H1 (cell line): ENCODE measurements at regions not wholly inside any gene's neighbourhood (a gene's known extent, or its start where the extent isn't known, plus 50 kb on each side); places are given as distances from the start of the nearest gene placed in this dataset.

ENCODE experiments used
- CTCF ChIA-PET: fragments of 300-600 bp; sonication (Branson Sonifier 250); formaldehyde crosslinking; loops from one replicate; lab custom pipeline; 2021; ENCODE audit not compliant: partially characterized antibody; lab: Charles Lee
- POLR2A ChIA-PET: fragments of 300-600 bp; sonication (Branson Sonifier 250); formaldehyde crosslinking; loops from one replicate; lab custom pipeline; 2021; ENCODE audit warnings: inconsistent platforms; ENCODE audit not compliant: partially characterized antibody; lab: Charles Lee
- DNase-seq, 2 experiments: peaks; one replicate each; pipeline versions ENCODE4 v3.0.0 to v3.0.0-alpha.2; 2010 to 2022; ENCODE audit warnings: low spot score in 2 of 2, low read depth in 1 of 2, mixed read lengths in 1 of 2
- FAIRE-seq: peaks from 2 replicates; lab custom pipeline; 2011; peaks lifted over from hg19 to GRCh38; lab: Jason Lieb, UNC
- H2AFZ ChIP-seq: 2 replicates; pipeline ENCODE4 v1.8.1; 2012; ENCODE audit warnings: low read length, inconsistent platforms
- H2AK5ac ChIP-seq: 2 replicates; pipeline ENCODE4 v1.6.1; 2013; ENCODE audit warnings: low read depth, low read length
- H2BK120ac ChIP-seq: replicated peaks from 2 replicates; pipeline ENCODE3; 2013; ENCODE audit warnings: low read depth, low read length, inconsistent platforms
- H2BK12ac ChIP-seq: 2 replicates; pipeline ENCODE4 v1.6.1; 2013; ENCODE audit warnings: low read depth, low read length
- H2BK15ac ChIP-seq: 2 replicates; pipeline ENCODE4 v1.6.1; 2013; ENCODE audit warnings: low read length
- H2BK20ac ChIP-seq: 2 replicates; pipeline ENCODE4 v1.6.1; 2013; ENCODE audit warnings: low read length
- H2BK5ac ChIP-seq: 2 replicates; pipeline ENCODE4 v1.6.1; 2013; ENCODE audit warnings: low read depth, low read length
- H3K14ac ChIP-seq: 2 replicates; pipeline ENCODE4 v1.6.1; 2013; ENCODE audit warnings: inconsistent platforms; ENCODE audit not compliant: insufficient read length
- H3K18ac ChIP-seq: 2 replicates; pipeline ENCODE4 v1.6.1; 2013; ENCODE audit warnings: low read length; ENCODE audit errors: extremely low read depth
- H3K23ac ChIP-seq: 2 replicates; pipeline ENCODE4 v1.6.1; 2013; ENCODE audit warnings: inconsistent platforms; ENCODE audit not compliant: insufficient read length
- H3K23me2 ChIP-seq: 2 replicates; pipeline ENCODE4 v1.6.1; 2013; ENCODE audit warnings: low read depth, low read length
- H3K27ac ChIP-seq: 2 replicates; pipeline ENCODE4 v1.6.1; 2011; ENCODE audit warnings: low read depth, low read length, inconsistent platforms
- H3K27me3 ChIP-seq, 4 experiments: replicated peaks in 1 of 4; 1 replicate in 1 of 4; 2 replicates in 3 of 4; pipeline versions ENCODE4 v1.6.1 to v1.8.1; 2011 to 2013; ENCODE audit warnings: low read length in 3 of 4, mild to moderate bottlenecking in 3 of 4, inconsistent platforms in 2 of 4, mixed read lengths in 2 of 4, moderate library complexity in 1 of 4; ENCODE audit not compliant: control insufficient read depth in 3 of 4, insufficient read depth in 3 of 4; ENCODE audit errors: extremely low read depth in 1 of 4
- H3K36me3 ChIP-seq, 4 experiments: 2 replicates each; pipeline versions ENCODE4 v1.6.1 to v1.8.1; 2011 to 2013; ENCODE audit warnings: mild to moderate bottlenecking in 4 of 4, low read length in 3 of 4, moderate library complexity in 2 of 4, control low read depth in 1 of 4, inconsistent platforms in 1 of 4; ENCODE audit not compliant: insufficient read depth in 4 of 4, control insufficient read depth in 2 of 4
- H3K4ac ChIP-seq: replicated peaks from 2 replicates; pipeline ENCODE3; 2013; ENCODE audit warnings: low read length, low read depth, mixed read lengths, inconsistent platforms; ENCODE audit not compliant: insufficient read length
- H3K4me1 ChIP-seq, 4 experiments: replicated peaks in 1 of 4; 1 replicate in 1 of 4; 2 replicates in 3 of 4; pipeline versions ENCODE4 v1.6.1 to v1.8.1; 2011 to 2013; ENCODE audit warnings: low read length in 3 of 4, inconsistent platforms in 2 of 4, mixed read lengths in 1 of 4; ENCODE audit not compliant: insufficient read depth in 4 of 4, control insufficient read depth in 3 of 4
- H3K4me2 ChIP-seq, 2 experiments: 2 replicates each; pipeline versions ENCODE4 v1.6.1 to v1.8.1; 2011 to 2013; ENCODE audit warnings: low read depth in 2 of 2, low read length in 2 of 2, control low read depth in 1 of 2, inconsistent platforms in 1 of 2, mild to moderate bottlenecking in 1 of 2; ENCODE audit not compliant: insufficient read depth in 1 of 2
- H3K4me3 ChIP-seq, 4 experiments: fragments of 200-600, 300-600 bp in 1 of 4; sonication (generic), shearing (Covaris generic), sonication (Bioruptor Twin) in 1 of 4; 2 replicates each; pipeline versions ENCODE4 v1.5.1 to v1.8.1; 2011 to 2016; ENCODE audit warnings: low read length in 4 of 4, low read depth in 3 of 4, control low read depth in 2 of 4, inconsistent platforms in 2 of 4, mild to moderate bottlenecking in 2 of 4, mixed read lengths in 1 of 4, moderate library complexity in 1 of 4; ENCODE audit not compliant: insufficient read depth in 2 of 4; ENCODE audit errors: extremely low read depth in 1 of 4
- H3K56ac ChIP-seq: replicated peaks from 2 replicates; pipeline ENCODE3; 2013; ENCODE audit warnings: low read depth, mild to moderate bottlenecking, mixed read lengths, low read length, inconsistent platforms; ENCODE audit not compliant: insufficient read length
- H3K79me1 ChIP-seq: 2 replicates; pipeline ENCODE4 v1.6.1; 2013; ENCODE audit warnings: low read depth, low read length, control low read depth
- H3K79me2 ChIP-seq, 2 experiments: 2 replicates each; pipeline versions ENCODE4 v1.6.1 to v1.8.1; 2012 to 2013; ENCODE audit warnings: low read length in 2 of 2, mild to moderate bottlenecking in 2 of 2, inconsistent platforms in 1 of 2; ENCODE audit not compliant: insufficient read depth in 2 of 2, control insufficient read depth in 1 of 2
- H3K9ac ChIP-seq, 4 experiments: replicated peaks in 1 of 4; 1 replicate in 1 of 4; 2 replicates in 3 of 4; pipeline versions ENCODE4 v1.6.1 to v1.8.1; 2011 to 2013; ENCODE audit warnings: low read depth in 3 of 4, low read length in 3 of 4, control low read depth in 2 of 4, mild to moderate bottlenecking in 2 of 4, moderate library complexity in 2 of 4, inconsistent platforms in 1 of 4; ENCODE audit errors: extremely low read depth in 1 of 4
- H3K9me3 ChIP-seq, 2 experiments: 2 replicates each; pipeline versions ENCODE4 v1.6.1 to v1.8.1; 2012 to 2013; ENCODE audit warnings: mild to moderate bottlenecking in 2 of 2, moderate library complexity in 2 of 2, control low read depth in 1 of 2, inconsistent platforms in 1 of 2, low read depth in 1 of 2, low read length in 1 of 2, mixed read lengths in 1 of 2; ENCODE audit not compliant: insufficient read depth in 2 of 2
- H4K20me1 ChIP-seq, 2 experiments: replicated peaks in 1 of 2; 2 replicates each; pipeline versions ENCODE3 to v1.8.1; 2011 to 2013; ENCODE audit warnings: inconsistent platforms in 2 of 2, low read length in 2 of 2, mild to moderate bottlenecking in 1 of 2; ENCODE audit not compliant: insufficient read depth in 2 of 2, control insufficient read depth in 1 of 2
- H4K5ac ChIP-seq: 2 replicates; pipeline ENCODE4 v1.6.1; 2013; ENCODE audit warnings: low read length, low read depth, mixed read lengths, inconsistent platforms; ENCODE audit not compliant: insufficient read length
- H4K8ac ChIP-seq: 2 replicates; pipeline ENCODE4 v1.8.0; 2013; ENCODE audit warnings: mild to moderate bottlenecking, moderate library complexity, low read length, inconsistent platforms; ENCODE audit not compliant: insufficient read depth; ENCODE audit errors: extremely low read depth
- H4K91ac ChIP-seq: replicated peaks from 2 replicates; pipeline ENCODE3; 2013; ENCODE audit warnings: low read length, mixed read lengths, inconsistent platforms; ENCODE audit not compliant: insufficient read length
- BACH1 ChIP-seq: IDR thresholded peaks from 2 replicates; pipeline ENCODE4 v1.6.1; 2012; ENCODE audit warnings: low read length, improper control_type of control experiment
- E2F6 ChIP-seq: IDR thresholded peaks from 2 replicates; pipeline ENCODE4 v1.6.1; 2012; ENCODE audit warnings: inconsistent platforms
- GABPA ChIP-seq: IDR thresholded peaks from 2 replicates; pipeline ENCODE4 v1.6.1; 2011; ENCODE audit warnings: mild to moderate bottlenecking, low read length, moderate library complexity, borderline replicate concordance; ENCODE audit not compliant: insufficient read depth
- POLR2AphosphoS5 ChIP-seq: IDR thresholded peaks from 2 replicates; pipeline ENCODE4 v1.6.1; 2011; ENCODE audit warnings: low read depth, low read length
- SIRT6 ChIP-seq: IDR thresholded peaks from one replicate; pipeline ENCODE4 v1.7.1; 2012; ENCODE audit warnings: low read length, inconsistent platforms
- YY1 ChIP-seq: IDR thresholded peaks from 2 replicates; pipeline ENCODE4 v1.6.1; 2011; ENCODE audit warnings: low read depth, mild to moderate bottlenecking, low read length
- WGBS, 2 experiments: shearing (Covaris generic) in 1 of 2; methylation state at CpG; one replicate each; pipeline versions ENCODE4 v1.1.6 to v1.1.7; 2013 to 2015; ENCODE audit warnings: low lambda C conversion rate in 2 of 2, mixed read lengths in 2 of 2, inconsistent platforms in 1 of 2, low coverage in 1 of 2, missing lambda C conversion rate in 1 of 2; ENCODE audit not compliant: insufficient replicate concordance in 2 of 2, insufficient coverage in 1 of 2, insufficient read length in 1 of 2; ENCODE audit errors: extremely low coverage in 1 of 2, missing lambda C conversion rate in 1 of 2; 5-methylcytosine and 5-hydroxymethylcytosine counted together

GRCh38 chr14:98175436-98175835 lies 1096.6 kb downstream of the BCL11B start (continued):
- no peak for TF ChIP-seq BACH1

GRCh38 chr14:98175881-98176280 lies 1096.1 kb downstream of the BCL11B start:
- Histone ChIP-seq H2BK120ac (no peak overlapping the region), H3K14ac (no peak overlapping the region), H2BK15ac (no peak overlapping the region), H3K27me3 (no peaks in the 10 kb centered on the region), H3K23me2 (no peaks in the 10 kb centered on the region), H3K4me2 (no peak overlapping the region), H2AFZ (no peak overlapping the region), H3K4me1 (no peaks in the 10 kb centered on the region; a peak in 1 of 7 replicates), H2BK5ac (no peak overlapping the region), H3K23ac (no peak overlapping the region), H2AK5ac (no peak overlapping the region), H3K36me3 (no peaks in the 10 kb centered on the region), H3K56ac (no peak overlapping the region), H4K8ac (no peak overlapping the region), H4K5ac (no peak overlapping the region), H3K4me3 (no peak overlapping the region), H3K9ac (no peak overlapping the region), H2BK12ac (no peak overlapping the region), H3K27ac (no peak overlapping the region), H3K79me1 (no peaks in the 10 kb centered on the region), H3K79me2 (no peaks in the 10 kb centered on the region), H3K9me3 (no peaks in the 10 kb centered on the region), H3K4ac (no peak overlapping the region), H3K18ac (no peak overlapping the region), H2BK20ac (no peak overlapping the region), H4K91ac (no peak overlapping the region), H4K20me1 (no peaks in the 10 kb centered on the region)
- ChIA-PET CTCF (interaction anchor here (1.2 kb wide), 1 partner anchor 39 kb away, joined by 4 read pairs; no protein-coding TSS in a partner anchor), POLR2A (no interaction called here)
- 92% methylated on average over 5 of the region's 5 CpGs; no CpG with 5 or more reads in 1 of the 2 experiments for WGBS, 2 experiments
- no peak for TF ChIP-seq SIRT6
- no peak for TF ChIP-seq YY1
- TF ChIP-seq POLR2AphosphoS5, result no peak
- no peak for TF ChIP-seq GABPA
- TF ChIP-seq E2F6, result no peak
- FAIRE-seq (no peak), DNase-seq (no peak)
